HEK293T (cell line): ENCODE measurements at regions not wholly inside any gene's neighbourhood (a gene's known extent, or its start where the extent isn't known, plus 50 kb on each side); places are given as distances from the start of the nearest gene placed in this dataset.

ENCODE experiments used
- ARNT ChIP-seq: fragments of 450-650 bp; IDR thresholded peaks from 2 replicates; pipeline ENCODE4 v1.6.1; 2017; ENCODE audit warnings: mild to moderate bottlenecking
- BHLHE40 ChIP-seq: fragments of 450-650 bp; IDR thresholded peaks from 2 replicates; pipeline ENCODE4 v1.6.1; 2016; ENCODE audit warnings: mild to moderate bottlenecking, moderate library complexity, borderline replicate concordance
- ELF4 ChIP-seq: fragments of 450-650 bp; IDR thresholded peaks from 2 replicates; pipeline ENCODE4 v1.6.1; 2017; ENCODE audit warnings: antibody characterized with exemption
- FOXA1 ChIP-seq: fragments of 450-650 bp; IDR thresholded peaks from 2 replicates; pipeline ENCODE4 v1.6.1; 2016; ENCODE audit warnings: mild to moderate bottlenecking
- FOXK2 ChIP-seq: fragments of 450-650 bp; IDR thresholded peaks from 2 replicates; pipeline ENCODE4 v1.6.1; 2016; ENCODE audit warnings: mild to moderate bottlenecking
- FOXM1 ChIP-seq: fragments of 450-650 bp; IDR thresholded peaks from 2 replicates; pipeline ENCODE4 v1.6.1; 2017; ENCODE audit warnings: mild to moderate bottlenecking, borderline replicate concordance
- HDGF ChIP-seq: fragments of 450-650 bp; IDR thresholded peaks from 2 replicates; pipeline ENCODE4 v1.6.1; 2017; ENCODE audit warnings: antibody characterized with exemption, borderline replicate concordance
- L3MBTL2 ChIP-seq: fragments of 450-650 bp; conservative IDR thresholded peaks from 2 replicates; pipeline ENCODE4 v1.6.1; 2016; ENCODE audit warnings: mild to moderate bottlenecking
- LEF1 ChIP-seq: fragments of 450-650 bp; IDR thresholded peaks from 2 replicates; pipeline ENCODE4 v1.6.1; 2017; ENCODE audit warnings: mild to moderate bottlenecking, borderline replicate concordance
- NFRKB ChIP-seq: fragments of 450-650 bp; IDR thresholded peaks from 2 replicates; pipeline ENCODE4 v1.6.1; 2016; ENCODE audit warnings: mild to moderate bottlenecking, moderate library complexity
- SP1 ChIP-seq: fragments of 450-650 bp; IDR thresholded peaks from 2 replicates; pipeline ENCODE4 v1.6.1; 2017
- SUZ12 ChIP-seq: fragments of 450-650 bp; IDR thresholded peaks from 2 replicates; pipeline ENCODE4 v1.6.1; 2016; ENCODE audit warnings: mild to moderate bottlenecking
- TARDBP ChIP-seq: fragments of 450-650 bp; IDR thresholded peaks from 2 replicates; pipeline ENCODE4 v1.6.1; 2016
- ZNF384 ChIP-seq: fragments of 450-650 bp; IDR thresholded peaks from 2 replicates; pipeline ENCODE4 v1.6.1; 2016

- TF ChIP-seq BHLHE40, result no peak
- no peak for TF ChIP-seq SUZ12
- TF ChIP-seq NFRKB, result no peak
- no peak for TF ChIP-seq SP1
- TF ChIP-seq FOXM1, result no peak
- no peak for TF ChIP-seq TARDBP
- TF ChIP-seq ELF4, result no peak
- no peak for TF ChIP-seq L3MBTL2
- TF ChIP-seq FOXK2, result no peak
- no peak for TF ChIP-seq ZNF384
- no peak for TF ChIP-seq HDGF
- no peak for TF ChIP-seq LEF1
- TF ChIP-seq FOXA1, result no peak
- TF ChIP-seq ARNT, result no peak
Observed at GRCh38 chr4:160235771-160236170, 1132.9 kb downstream of the RAPGEF2 start.
